GM21390 (cell line): ENCODE measurements at regions not wholly inside any gene's neighbourhood (a gene's known extent, or its start where the extent isn't known, plus 50 kb on each side); places are given as distances from the start of the nearest gene placed in this dataset.
"Not testable (repeated sequence)": the region's sequence is repeated elsewhere in the genome, so short reads cannot be mapped to it uniquely, and the experiment has no call there.

Experiments used
- ATAC-seq: cut with Tn5 transposase; IDR thresholded peaks from one replicate; pipeline ENCODE4 v1.9.1; 2021; ENCODE audit not compliant: unreplicated experiment

DNA sequence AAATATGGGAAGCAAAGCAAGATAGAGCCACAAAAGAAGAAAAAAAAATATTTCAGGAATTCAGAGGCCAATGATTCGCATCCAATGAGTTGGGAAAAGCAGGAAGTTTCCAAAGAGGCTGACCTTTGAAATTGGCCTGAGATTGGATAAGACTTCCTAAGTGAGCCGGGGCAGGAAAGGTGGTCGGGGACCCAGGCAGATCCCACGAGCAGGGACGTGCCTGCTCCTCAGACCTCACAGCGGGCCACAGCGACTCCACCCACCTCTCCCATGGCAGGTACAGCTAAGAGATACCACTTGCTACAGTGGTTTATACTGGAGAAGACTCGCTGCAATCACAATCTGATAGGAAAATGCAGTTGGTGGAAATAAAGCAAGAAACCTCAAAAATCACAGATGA is 102.8 kb upstream of the SALL3 start:
- ATAC-seq, result no peak

DNA sequence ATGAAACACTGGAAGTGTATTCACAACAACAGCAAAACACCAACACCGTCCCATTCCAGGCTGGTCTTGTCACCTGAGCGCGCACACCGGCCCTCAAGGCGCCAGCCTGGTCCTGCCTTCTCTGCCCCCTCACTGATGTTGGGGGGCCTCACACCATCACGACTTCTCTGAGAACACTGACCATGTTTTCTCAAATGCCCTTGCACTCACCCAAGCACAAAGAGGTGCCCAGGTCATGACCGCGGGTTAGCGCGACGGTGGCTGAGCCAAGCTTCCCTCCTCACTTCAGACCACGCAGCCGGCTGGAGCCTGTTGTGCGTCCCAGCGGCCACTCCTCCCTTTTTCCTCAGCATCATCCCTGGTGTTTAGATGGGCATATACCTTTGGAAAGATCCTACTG is 101.3 kb upstream of the SALL3 start:
- no peak for ATAC-seq

- not testable (repeated sequence) for ATAC-seq
Observed at GRCh38 chr18:78879072-78879883, 100.3 kb upstream of the SALL3 start.

DNA sequence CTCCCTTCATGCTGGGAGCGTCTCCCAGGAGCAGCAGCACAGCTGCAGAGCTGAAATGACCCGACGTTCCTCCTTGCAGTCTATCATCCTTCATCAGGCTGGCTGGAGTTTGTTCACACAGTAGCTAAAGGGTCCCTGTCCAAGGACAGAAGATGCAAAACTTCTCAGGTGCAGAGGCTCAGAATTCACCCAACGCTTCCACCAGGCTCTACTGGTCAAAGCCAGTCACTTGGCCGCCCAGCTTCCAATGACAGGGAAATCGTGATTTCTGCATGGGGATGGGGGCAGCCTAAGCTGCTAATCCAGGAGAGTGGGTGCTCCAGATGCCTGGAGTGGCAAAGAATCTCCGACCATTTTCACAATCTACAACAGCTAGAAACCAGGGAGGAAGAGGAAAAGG is 97.0 kb upstream of the SALL3 start:
- ATAC-seq, result no peak

DNA sequence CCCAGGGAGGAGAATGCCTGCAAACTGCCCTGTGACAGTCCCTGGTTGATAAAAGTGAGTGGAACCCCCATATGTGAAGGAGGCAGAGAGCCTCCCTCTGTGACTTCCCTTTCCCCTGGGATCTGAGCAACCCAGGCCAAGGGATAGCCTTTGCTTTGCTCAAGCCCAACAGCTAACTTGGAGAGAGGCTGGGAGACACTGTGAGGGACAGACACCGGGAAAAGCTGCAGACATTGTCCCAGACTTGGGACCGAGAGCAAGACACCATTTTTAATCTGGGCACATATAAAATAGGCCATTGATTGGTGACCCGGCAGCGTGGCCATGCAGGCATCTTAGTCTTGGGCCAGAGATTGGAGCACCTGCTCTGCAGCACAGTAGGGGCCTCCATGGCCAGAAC is 96.1 kb upstream of the SALL3 start:
- no peak for ATAC-seq

DNA sequence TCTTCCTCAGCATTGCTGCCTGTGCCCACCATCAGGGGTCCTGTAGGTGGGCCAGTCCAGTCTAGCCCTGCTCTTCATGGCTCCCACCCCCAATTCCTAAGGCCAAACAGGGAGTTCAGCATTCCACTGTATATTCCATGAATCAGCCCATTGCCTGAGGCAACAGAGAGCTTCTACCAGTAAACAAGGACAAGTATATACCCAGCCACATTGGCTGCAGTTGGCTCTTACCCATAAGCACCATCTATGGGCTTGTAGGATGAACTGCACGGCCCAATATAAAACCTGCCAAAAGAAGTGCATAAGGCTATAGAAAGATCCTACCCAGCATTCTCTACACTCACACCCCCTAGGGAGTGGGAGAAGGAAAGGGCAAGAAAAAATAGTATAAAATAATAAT is 95.1 kb upstream of the SALL3 start:
- ATAC-seq, result no peak

DNA sequence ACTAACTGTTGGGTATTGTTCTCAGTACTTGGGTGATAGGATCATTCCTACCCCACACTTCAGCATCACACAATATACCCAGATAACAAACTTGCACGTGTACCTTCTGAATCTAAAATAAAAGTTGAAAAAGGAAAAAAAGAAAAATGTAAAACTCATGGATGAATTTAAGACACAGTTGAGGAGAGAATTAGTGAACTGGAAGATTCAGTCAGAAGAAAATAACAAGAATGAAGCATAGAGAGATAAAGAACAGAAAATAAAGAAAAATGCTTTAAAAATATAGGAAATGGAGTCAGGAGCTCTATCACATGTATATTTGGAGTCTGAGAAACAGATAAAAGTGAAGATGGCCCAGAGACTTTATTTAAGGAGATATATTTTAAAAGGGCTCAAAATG is 90.4 kb upstream of the SALL3 start:
- no peak for ATAC-seq

- ATAC-seq, result no peak
Observed at GRCh38 chr18:78890388-78890787, 89.2 kb upstream of the SALL3 start.

DNA sequence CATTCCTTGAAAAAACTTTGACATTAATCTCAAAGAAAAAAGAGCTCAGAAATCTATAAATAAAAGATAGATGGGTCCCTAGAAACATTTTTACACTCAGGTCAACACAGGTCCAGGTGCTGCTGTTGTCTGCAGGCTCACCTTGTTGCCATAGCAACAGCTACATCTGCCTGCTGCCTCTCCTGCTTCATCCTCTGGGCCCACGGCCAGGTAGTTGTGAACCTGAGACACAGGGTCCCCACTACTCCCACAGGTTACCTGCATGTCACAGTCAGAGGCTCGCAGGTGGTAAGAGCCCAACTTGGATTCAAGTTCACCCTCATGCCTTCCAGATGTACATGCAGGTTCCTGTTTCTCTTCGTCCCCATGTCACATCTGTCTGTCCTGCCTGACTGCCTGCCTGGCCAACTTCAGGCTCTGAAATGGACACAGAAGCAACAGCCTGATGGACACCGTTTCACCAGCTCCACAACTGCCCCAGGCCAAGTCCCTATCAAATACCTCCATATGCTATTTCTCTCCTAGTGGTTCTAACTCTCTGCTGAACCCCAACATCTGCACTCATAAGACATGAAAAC is 88.3 kb upstream of the SALL3 start:
- ATAC-seq, result no peak

GRCh38 chr18:78892177-78892576 is 87.4 kb upstream of the SALL3 start:
- ATAC-seq, result no peak

DNA sequence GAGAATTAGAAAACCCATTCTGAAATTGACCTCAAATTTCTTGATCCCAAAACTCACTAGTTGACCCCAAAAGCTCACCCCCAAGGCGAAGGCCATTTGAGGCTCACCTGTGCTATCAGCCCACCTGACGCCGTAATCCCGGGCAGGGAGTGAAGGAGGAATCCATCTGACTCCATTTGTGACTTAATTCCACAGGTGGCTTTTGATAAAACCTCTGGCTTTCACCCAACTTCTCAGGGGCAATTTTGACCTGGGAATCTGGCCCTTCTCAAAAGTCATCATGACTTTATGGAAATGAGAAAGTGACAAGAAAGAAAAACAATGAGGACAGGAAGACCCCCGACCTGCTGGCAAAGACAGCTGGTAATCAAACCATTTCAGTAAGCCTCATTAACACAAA is 86.9 kb upstream of the SALL3 start:
- ATAC-seq, result no peak

DNA sequence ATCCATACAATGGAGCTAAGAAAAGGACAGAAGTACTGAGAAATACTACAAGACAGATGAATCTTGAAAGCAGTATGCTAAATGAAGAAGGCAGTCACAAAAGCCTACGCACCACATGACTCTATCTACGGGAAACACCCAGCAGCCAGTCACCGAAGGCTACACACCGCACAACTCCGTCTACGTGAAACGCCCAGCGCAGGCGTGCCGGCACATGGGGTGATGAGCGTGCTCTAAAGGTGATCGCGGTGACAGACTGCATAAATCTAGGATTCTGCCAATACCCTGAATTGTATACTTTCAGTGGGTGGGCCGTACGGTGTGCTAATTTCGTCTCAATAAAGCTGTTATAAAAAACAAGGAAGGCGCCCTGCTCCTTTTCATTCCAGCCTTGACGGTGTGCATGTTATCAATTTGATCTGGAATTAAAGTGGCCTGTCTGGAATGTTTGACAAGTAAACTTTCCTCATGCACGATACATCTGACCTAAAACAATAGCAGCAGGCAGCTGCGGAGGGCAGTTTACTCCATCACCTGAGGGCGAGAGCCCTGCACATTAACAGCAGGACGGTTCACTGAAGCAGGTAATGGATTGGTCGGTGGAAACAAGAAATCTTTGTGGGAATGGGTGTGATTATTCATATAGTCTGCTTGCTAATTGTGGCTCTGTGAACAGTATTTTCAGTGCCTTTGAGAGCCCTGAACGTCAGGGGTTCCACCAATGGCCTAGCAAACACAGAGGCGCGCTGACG is 86.2 kb upstream of the SALL3 start:
- ATAC-seq, result no peak

GRCh38 chr18:78894033-78894305 is 85.6 kb upstream of the SALL3 start:
- no peak for ATAC-seq

DNA sequence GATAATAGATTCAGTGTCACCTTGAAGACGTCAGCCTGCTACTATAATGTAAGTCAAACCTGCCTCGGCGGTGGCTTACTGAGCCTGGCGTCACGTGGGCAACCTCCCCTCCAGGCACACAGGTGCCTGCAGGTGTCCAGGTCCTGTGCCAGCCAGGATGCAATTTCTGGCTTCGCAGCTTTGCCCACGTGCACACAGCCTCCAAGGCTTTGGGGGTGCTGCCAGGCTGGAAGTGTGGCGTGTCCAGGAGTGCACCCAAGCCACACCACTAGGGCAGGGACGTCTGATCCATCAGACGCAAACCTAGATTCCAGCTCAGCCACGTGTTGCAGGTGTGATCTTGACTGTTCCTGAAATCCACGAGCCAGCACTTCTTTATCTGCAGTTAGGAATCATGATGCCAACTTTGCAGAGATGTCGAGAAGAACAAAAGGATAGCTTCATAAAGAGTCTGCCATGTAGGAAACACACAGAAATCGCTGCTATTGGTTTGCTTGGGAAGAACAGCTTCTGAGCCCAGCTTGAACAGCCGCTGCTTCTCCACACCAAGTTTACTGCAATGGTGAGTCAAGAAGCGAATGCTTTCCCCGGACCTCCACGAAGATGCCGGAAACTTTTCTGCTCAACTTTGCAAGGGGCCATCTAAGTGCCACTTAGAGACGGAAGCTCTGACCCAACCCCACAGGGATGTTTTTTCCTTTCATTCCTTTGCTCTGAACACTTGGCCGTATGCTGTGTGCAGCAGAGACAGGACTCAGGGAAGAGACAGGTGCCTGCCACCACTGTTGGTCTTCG is 84.2 kb upstream of the SALL3 start:
- no peak for ATAC-seq

DNA sequence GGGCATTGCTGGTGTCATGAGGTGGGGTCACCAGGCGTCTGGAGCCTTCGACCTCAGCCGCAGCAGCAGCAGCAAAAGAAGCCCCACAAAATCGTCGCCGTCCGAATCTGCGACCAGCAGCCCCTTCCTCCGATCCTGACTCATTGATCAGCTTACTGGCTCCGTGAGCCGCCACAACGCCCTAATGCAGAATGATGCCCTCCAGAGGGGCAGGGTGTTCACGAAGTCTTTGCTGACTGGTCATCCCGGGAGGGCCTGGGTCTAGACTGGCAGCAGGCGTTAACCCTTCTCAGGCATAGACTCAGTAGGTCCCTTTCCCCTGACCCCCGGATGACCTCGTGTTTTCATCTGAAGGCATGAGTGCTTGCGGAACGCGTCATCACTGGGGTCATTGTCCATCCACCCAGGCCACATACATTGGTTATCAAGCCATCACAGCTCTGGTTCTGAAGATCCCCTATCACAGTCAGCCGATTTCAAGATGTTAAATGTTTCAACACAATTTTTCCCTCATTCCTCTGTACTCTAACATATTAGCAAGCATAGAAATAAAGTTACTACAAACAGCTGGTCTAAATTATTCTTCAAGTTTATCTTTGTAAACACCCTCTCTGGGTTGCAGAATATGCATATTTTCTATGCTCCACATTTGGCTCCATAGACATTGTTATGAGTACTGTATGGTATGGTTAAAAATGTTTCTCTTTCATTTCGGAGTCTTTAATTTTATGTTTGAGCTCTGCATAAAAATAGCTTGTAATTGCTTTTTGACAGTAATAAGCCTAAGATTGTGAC is 83.3 kb upstream of the SALL3 start:
- no peak for ATAC-seq

DNA sequence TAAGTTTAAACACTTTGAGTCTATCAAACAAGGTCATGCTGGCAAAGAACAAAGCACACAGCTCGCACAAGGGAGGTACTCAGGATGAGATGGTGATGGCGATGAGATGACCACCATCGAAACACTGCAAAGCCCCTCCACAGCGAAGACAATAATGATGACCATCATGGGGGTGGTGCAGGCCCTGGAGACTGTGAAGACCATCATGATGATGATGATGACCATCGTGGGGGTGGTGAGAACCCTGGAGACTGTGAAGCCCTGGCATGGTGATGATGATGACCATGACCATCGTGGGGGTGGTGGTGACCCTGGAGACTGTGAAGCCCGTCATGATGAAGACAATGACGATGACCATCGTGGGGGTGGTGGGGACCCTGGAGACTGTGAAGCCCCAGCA is 81.6 kb upstream of the SALL3 start:
- ATAC-seq, result no peak

GRCh38 chr18:78898635-78899034 is 81.0 kb upstream of the SALL3 start:
- ATAC-seq, result no peak

GRCh38 chr18:78899241-78899640 is 80.4 kb upstream of the SALL3 start:
- ATAC-seq, result no peak

GRCh38 chr18:78900938-78901909 is 78.4 kb upstream of the SALL3 start:
- ATAC-seq, result no peak
